K562 (cell line): ENCODE measurements at regions not wholly inside any gene's neighbourhood (a gene's known extent, or its start where the extent isn't known, plus 50 kb on each side); places are given as distances from the start of the nearest gene placed in this dataset.

Experiments
- ATAC-seq: fragments of 200-7000 bp; cut with Tn5 transposase; 3 replicates; pipeline ENCODE4 v1.9.1; 2020; ENCODE audit warnings: moderate library complexity
- BruUV-seq: library from RNA; stranded (reverse); fragments of 400-500 nt; replicated peaks from 2 replicates; lab custom pipeline; 2021; lab: Mats Ljungman, UMichigan
- CTCF ChIA-PET: fragments of 300-600 bp; formaldehyde crosslinking; extraction: SDS; loops from one replicate; lab custom pipeline; 2021; ENCODE audit warnings: low intra/inter-chr PET ratio; lab: Yijun Ruan, JAX
- POLR2A ChIA-PET: fragments of 300-600, 350-650 bp; sonication (Branson Sonifier 250); formaldehyde crosslinking; extraction: SDS; loops from one replicate; lab custom pipeline; 2021; ENCODE audit warnings: antibody characterized with exemption, inconsistent platforms; lab: Yijun Ruan, JAX
- DNase-seq, 4 experiments: peaks; one replicate each; pipeline versions ENCODE4 v3.0.0 to v3.0.0-alpha.2; 2011 to 2018; ENCODE audit warnings: low spot score in 3 of 4, mixed read lengths in 3 of 4; ENCODE audit errors: extremely low read depth in 1 of 4
- FAIRE-seq: peaks from 2 replicates; lab custom pipeline; 2011; peaks lifted over from hg19 to GRCh38; lab: Jason Lieb, UNC
- H2AFZ ChIP-seq: 2 replicates; pipeline ENCODE4 v1.6.0; 2011; ENCODE audit warnings: low read depth, low read length, control low read depth, inconsistent platforms
- H3K27ac ChIP-seq: fragments of 200-600 bp; 3 replicates; pipeline ENCODE4 v1.8.0; 2011; ENCODE audit warnings: low read depth, mild to moderate bottlenecking, control low read depth, inconsistent platforms, low read length, moderate library complexity, mixed read lengths; ENCODE audit errors: extremely low read depth
- H3K27me3 ChIP-seq, 2 experiments: fragments of 300-600 bp in 1 of 2; 2 replicates in 1 of 2; 3 replicates in 1 of 2; pipeline versions ENCODE4 v1.6.0 to v1.8.0; 2011; ENCODE audit warnings: inconsistent platforms in 2 of 2, low read length in 2 of 2, mild to moderate bottlenecking in 1 of 2, mixed read lengths in 1 of 2, moderate library complexity in 1 of 2; ENCODE audit not compliant: control insufficient read depth in 2 of 2, insufficient read depth in 2 of 2
- H3K36me3 ChIP-seq: fragments of 300-600 bp; 3 replicates; pipeline ENCODE4 v1.8.0; 2011; ENCODE audit warnings: mild to moderate bottlenecking, low read length, inconsistent platforms; ENCODE audit not compliant: control insufficient read depth, insufficient read depth
- H3K4me1 ChIP-seq, 2 experiments: fragments of 200-600 bp in 1 of 2; replicated peaks in 1 of 2; 2 replicates in 1 of 2; 3 replicates in 1 of 2; pipeline versions ENCODE4 v1.5.1 to v1.8.0; 2011; ENCODE audit warnings: inconsistent platforms in 2 of 2, low read length in 2 of 2, mild to moderate bottlenecking in 1 of 2, mixed read lengths in 1 of 2, moderate library complexity in 1 of 2; ENCODE audit not compliant: control insufficient read depth in 2 of 2, insufficient read depth in 2 of 2
- H3K4me2 ChIP-seq: 2 replicates; pipeline ENCODE4 v1.6.1; 2011; ENCODE audit warnings: low read length, control low read depth, inconsistent platforms, mixed read lengths; ENCODE audit not compliant: insufficient read depth
- H3K4me3 ChIP-seq: fragments of 200-600 bp; sonication (generic), shearing (Covaris generic); 2 replicates; pipeline ENCODE4 v1.5.1; 2016; ENCODE audit warnings: control low read depth, inconsistent platforms
- H3K79me2 ChIP-seq: fragments of 200-600 bp; 3 replicates; pipeline ENCODE4 v1.8.0; 2011; ENCODE audit warnings: low read length, inconsistent platforms; ENCODE audit not compliant: control insufficient read depth, insufficient read depth
- H3K9ac ChIP-seq, 2 experiments: 2 replicates each; pipeline versions ENCODE4 v1.6.0 to v1.6.1; 2011; ENCODE audit warnings: low read depth in 2 of 2, low read length in 2 of 2, control low read depth in 1 of 2, inconsistent platforms in 1 of 2, mild to moderate bottlenecking in 1 of 2, mixed read lengths in 1 of 2; ENCODE audit not compliant: insufficient read depth in 1 of 2
- H3K9me1 ChIP-seq: one replicate; pipeline ENCODE4 v1.6.0; 2011; ENCODE audit warnings: inconsistent platforms, mild to moderate bottlenecking, low read length, moderate library complexity; ENCODE audit not compliant: control insufficient read depth, insufficient read depth
- H3K9me3 ChIP-seq: replicated peaks from 2 replicates; pipeline ENCODE4 v1.5.1; 2011; ENCODE audit warnings: low read depth, low read length, inconsistent platforms; ENCODE audit not compliant: control insufficient read depth, insufficient read depth
- H4K20me1 ChIP-seq: replicated peaks from 2 replicates; pipeline ENCODE4 v1.6.1; 2011; ENCODE audit warnings: low read length, inconsistent platforms, mixed read lengths; ENCODE audit not compliant: control insufficient read depth, insufficient read depth
- CEBPG ChIP-seq, 3 experiments: fragments of 200-800 bp in 1 of 3; sonication (Bioruptor generic) in 1 of 3; sonication (generic) in 1 of 3; formaldehyde crosslinking in 1 of 3; IDR thresholded peaks in 2 of 3; conservative IDR thresholded peaks in 1 of 3; 2 replicates each; pipeline versions ENCODE4 v1.6.1 to v1.8.0; 2016 to 2022; ENCODE audit warnings: missing compliant biosample characterization in 2 of 3, missing genetic modification characterization in 2 of 3, mild to moderate bottlenecking in 1 of 3, missing genetic modification reagents in 1 of 3
- ERF ChIP-seq: fragments of 450-650 bp; formaldehyde crosslinking; IDR thresholded peaks from 2 replicates; pipeline ENCODE4 v1.4.0; 2020; ENCODE audit warnings: mild to moderate bottlenecking, mixed read lengths
- ESRRB ChIP-seq: fragments of 250-450 bp; sonication (Bioruptor Pico); IDR thresholded peaks from 2 replicates; pipeline ENCODE4 v1.5.0; 2020; ENCODE audit warnings: mild to moderate bottlenecking, moderate library complexity, borderline replicate concordance
- EWSR1 ChIP-seq: fragments of 450-650 bp; IDR thresholded peaks from 2 replicates; pipeline ENCODE4 v1.6.1; 2018; ENCODE audit warnings: borderline replicate concordance, mild to moderate bottlenecking, low read depth, moderate library complexity; ENCODE audit not compliant: partially characterized antibody
- GABPB1 ChIP-seq: sonication (generic); formaldehyde crosslinking; IDR thresholded peaks from 2 replicates; pipeline ENCODE4 v1.8.0; 2022; ENCODE audit warnings: mild to moderate bottlenecking, missing genetic modification reagents
- KAT8 ChIP-seq: fragments of 450-650 bp; IDR thresholded peaks from 2 replicates; pipeline ENCODE4 v1.6.1; 2016; ENCODE audit warnings: low read depth, mild to moderate bottlenecking
- RAD51 ChIP-seq: fragments of 450-650 bp; IDR thresholded peaks from 2 replicates; pipeline ENCODE4 v1.7.1; 2016; ENCODE audit warnings: low read depth, mild to moderate bottlenecking, borderline replicate concordance
- TBL1XR1 ChIP-seq, 2 experiments: IDR thresholded peaks; 2 replicates each; pipeline ENCODE4 v1.6.1; 2012; ENCODE audit warnings: improper control_type of control experiment in 2 of 2, low read length in 2 of 2, mild to moderate bottlenecking in 1 of 2
- ZNF707 ChIP-seq: fragments of 250-450 bp; sonication (Bioruptor Pico); conservative IDR thresholded peaks from 2 replicates; pipeline ENCODE4 v1.8.0; 2022; ENCODE audit warnings: inconsistent platforms, mild to moderate bottlenecking, moderate library complexity
- WGBS: fragments of 100-300 bp; shearing (Covaris generic); methylation state at CpG from one replicate; pipeline ENCODE4 v1.1.6; 2016; ENCODE audit warnings: low coverage, mixed read lengths; ENCODE audit not compliant: insufficient coverage; ENCODE audit errors: missing lambda C conversion rate; 5-methylcytosine and 5-hydroxymethylcytosine counted together
- in situ Hi-C: fragments of 300-500 bp; cut with MboI; formaldehyde crosslinking; loops from 4 replicates; pipeline ENCODE4 v1.15.0; 2018; ENCODE audit warnings: inconsistent platforms, mixed read lengths
- intact Hi-C: fragments of 100-400 bp; cut with micrococcal nuclease; formaldehyde crosslinking; loops from 2 replicates; pipeline ENCODE4 v1.14.2; 2022
- TF ChIP-seq, protein P1 (sequence below): IDR thresholded peaks from 2 replicates; pipeline ENCODE4 v1.6.1; 2014; ENCODE audit warnings: antibody characterized with exemption
- TF ChIP-seq, protein P2 (sequence below), 2 experiments: fragments of 450-650 bp; conservative IDR thresholded peaks; 2 replicates each; pipeline ENCODE4 v1.6.1; 2017; ENCODE audit warnings: mild to moderate bottlenecking in 2 of 2, moderate library complexity in 2 of 2
- TF ChIP-seq, protein P3 (sequence below): fragments of 450-650 bp; formaldehyde crosslinking; IDR thresholded peaks from 2 replicates; pipeline ENCODE4 v1.4.0; 2020; ENCODE audit warnings: mild to moderate bottlenecking, moderate library complexity
- TF ChIP-seq, protein P4 (sequence below), 3 experiments: fragments of 200-800 bp in 1 of 3; fragments of 250-450 bp in 1 of 3; fragments of 450-650 bp in 1 of 3; sonication (Bioruptor Pico) in 1 of 3; sonication (Bioruptor generic) in 1 of 3; formaldehyde crosslinking in 1 of 3; IDR thresholded peaks; 2 replicates each; pipeline versions ENCODE4 v1.6.1 to v1.8.0; 2016 to 2022; ENCODE audit warnings: mild to moderate bottlenecking in 2 of 3, missing genetic modification characterization in 2 of 3, missing compliant biosample characterization in 1 of 3, moderate library complexity in 1 of 3

DNA sequence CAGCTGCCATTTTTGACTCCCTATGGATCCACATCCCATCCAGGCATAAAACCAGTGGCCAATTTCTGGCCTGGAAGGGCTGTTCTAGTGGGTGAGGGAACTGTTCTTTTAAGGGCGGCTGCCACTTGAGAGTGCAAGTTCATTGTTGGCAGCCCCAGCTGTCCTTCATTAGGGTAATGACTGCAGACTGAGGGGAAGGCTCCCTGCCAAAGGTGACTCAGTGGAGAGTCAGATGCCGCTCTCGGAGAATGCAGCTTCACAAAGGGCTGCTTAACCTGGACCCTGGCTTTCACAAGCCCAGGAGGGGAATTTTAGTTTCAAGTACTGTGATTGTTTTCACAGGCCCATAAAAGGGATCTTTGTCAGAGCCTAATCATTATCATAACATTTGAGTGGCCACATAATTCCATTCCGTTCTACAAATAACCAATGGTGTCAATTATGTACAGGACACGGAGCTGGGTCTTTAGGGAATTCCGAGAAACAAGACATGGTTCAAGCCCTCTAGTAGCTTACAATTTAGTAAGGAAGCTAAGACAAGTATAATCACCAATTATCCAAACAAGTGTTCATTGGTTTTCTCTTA lies 235.7 kb downstream of the CDCA7 start:
- H2AFZ ChIP-seq: no peak overlapping the region
- FAIRE-seq: no peak
- no peaks in the 10 kb centered on the region for H3K4me1 ChIP-seq
- no peak overlapping the region for H3K27ac ChIP-seq
- ATAC-seq: no peak
- H3K4me3 ChIP-seq: no peak overlapping the region
- WGBS: 0% methylated on average over 6 of the region's 6 CpGs
- intact Hi-C loops: no loop called here
- TF ChIP-seq ESRRB (CRISPR knock-in tag) (no peak), EWSR1 (no peak), ERF (CRISPR knock-in tag) (no peak), CEBPG (CRISPR knock-in tag; IDR thresholded peaks at IDR 0.05) (no peak), CEBPG (tag; conservative IDR thresholded peaks at IDR 0.05 in 1 of 2, IDR thresholded peaks at IDR 0.05 in 1 of 2) (no peak), ZNF707 (CRISPR knock-in tag) (no peak), KAT8 (no peak), GABPB1 (CRISPR knock-in tag) (no peak), RAD51 (no peak), TBL1XR1 (IDR thresholded peaks at IDR 0.05; ENCODE audit: low read length in 2 of 2) (no peak)
- TF ChIP-seq, protein P1, sequence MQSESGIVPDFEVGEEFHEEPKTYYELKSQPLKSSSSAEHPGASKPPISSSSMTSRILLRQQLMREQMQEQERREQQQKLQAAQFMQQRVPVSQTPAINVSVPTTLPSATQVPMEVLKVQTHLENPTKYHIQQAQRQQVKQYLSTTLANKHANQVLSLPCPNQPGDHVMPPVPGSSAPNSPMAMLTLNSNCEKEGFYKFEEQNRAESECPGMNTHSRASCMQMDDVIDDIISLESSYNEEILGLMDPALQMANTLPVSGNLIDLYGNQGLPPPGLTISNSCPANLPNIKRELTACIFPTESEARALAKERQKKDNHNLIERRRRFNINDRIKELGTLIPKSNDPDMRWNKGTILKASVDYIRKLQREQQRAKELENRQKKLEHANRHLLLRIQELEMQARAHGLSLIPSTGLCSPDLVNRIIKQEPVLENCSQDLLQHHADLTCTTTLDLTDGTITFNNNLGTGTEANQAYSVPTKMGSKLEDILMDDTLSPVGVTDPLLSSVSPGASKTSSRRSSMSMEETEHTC: no peak
- TF ChIP-seq, protein P2, sequence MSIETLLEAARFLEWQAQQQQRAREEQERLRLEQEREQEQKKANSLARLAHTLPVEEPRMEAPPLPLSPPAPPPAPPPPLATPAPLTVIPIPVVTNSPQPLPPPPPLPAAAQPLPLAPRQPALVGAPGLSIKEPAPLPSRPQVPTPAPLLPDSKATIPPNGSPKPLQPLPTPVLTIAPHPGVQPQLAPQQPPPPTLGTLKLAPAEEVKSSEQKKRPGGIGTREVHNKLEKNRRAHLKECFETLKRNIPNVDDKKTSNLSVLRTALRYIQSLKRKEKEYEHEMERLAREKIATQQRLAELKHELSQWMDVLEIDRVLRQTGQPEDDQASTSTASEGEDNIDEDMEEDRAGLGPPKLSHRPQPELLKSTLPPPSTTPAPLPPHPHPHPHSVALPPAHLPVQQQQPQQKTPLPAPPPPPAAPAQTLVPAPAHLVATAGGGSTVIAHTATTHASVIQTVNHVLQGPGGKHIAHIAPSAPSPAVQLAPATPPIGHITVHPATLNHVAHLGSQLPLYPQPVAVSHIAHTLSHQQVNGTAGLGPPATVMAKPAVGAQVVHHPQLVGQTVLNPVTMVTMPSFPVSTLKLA (conservative IDR thresholded peaks at IDR 0.05): no peak
- TF ChIP-seq, protein P3, sequence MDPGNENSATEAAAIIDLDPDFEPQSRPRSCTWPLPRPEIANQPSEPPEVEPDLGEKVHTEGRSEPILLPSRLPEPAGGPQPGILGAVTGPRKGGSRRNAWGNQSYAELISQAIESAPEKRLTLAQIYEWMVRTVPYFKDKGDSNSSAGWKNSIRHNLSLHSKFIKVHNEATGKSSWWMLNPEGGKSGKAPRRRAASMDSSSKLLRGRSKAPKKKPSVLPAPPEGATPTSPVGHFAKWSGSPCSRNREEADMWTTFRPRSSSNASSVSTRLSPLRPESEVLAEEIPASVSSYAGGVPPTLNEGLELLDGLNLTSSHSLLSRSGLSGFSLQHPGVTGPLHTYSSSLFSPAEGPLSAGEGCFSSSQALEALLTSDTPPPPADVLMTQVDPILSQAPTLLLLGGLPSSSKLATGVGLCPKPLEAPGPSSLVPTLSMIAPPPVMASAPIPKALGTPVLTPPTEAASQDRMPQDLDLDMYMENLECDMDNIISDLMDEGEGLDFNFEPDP (CRISPR knock-in tag): no peak
- TF ChIP-seq, protein P4, sequence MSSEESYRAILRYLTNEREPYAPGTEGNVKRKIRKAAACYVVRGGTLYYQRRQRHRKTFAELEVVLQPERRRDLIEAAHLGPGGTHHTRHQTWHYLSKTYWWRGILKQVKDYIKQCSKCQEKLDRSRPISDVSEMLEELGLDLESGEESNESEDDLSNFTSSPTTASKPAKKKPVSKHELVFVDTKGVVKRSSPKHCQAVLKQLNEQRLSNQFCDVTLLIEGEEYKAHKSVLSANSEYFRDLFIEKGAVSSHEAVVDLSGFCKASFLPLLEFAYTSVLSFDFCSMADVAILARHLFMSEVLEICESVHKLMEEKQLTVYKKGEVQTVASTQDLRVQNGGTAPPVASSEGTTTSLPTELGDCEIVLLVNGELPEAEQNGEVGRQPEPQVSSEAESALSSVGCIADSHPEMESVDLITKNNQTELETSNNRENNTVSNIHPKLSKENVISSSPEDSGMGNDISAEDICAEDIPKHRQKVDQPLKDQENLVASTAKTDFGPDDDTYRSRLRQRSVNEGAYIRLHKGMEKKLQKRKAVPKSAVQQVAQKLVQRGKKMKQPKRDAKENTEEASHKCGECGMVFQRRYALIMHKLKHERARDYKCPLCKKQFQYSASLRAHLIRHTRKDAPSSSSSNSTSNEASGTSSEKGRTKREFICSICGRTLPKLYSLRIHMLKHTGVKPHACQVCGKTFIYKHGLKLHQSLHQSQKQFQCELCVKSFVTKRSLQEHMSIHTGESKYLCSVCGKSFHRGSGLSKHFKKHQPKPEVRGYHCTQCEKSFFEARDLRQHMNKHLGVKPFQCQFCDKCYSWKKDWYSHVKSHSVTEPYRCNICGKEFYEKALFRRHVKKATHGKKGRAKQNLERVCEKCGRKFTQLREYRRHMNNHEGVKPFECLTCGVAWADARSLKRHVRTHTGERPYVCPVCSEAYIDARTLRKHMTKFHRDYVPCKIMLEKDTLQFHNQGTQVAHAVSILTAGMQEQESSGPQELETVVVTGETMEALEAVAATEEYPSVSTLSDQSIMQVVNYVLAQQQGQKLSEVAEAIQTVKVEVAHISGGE (CRISPR knock-in tag; IDR thresholded peaks at IDR 0.05): no peak
- CTCF ChIA-PET: no interaction called here
- H3K9ac ChIP-seq: no peak overlapping the region
- H3K27me3 ChIP-seq: peaks cover 9% of the 10 kb centered on the region in 2 experiments; a peak in 4 of 5 replicates
- no peaks in the 10 kb centered on the region for H3K9me1 ChIP-seq
- H3K9me3 ChIP-seq: no peaks in the 10 kb centered on the region
- no peak for DNase-seq
- no TSS peak for BruUV-seq
- H3K79me2 ChIP-seq: no peaks in the 10 kb centered on the region
- no peaks in the 10 kb centered on the region for H3K36me3 ChIP-seq
- H3K4me2 ChIP-seq: no peak overlapping the region
- POLR2A ChIA-PET: interaction anchor here (0.6 to 1.1 kb wide), 4 partner anchors 9 to 130 kb away, joined by 3 to 4 read pairs (median 4); no protein-coding TSS in a partner anchor
- no peaks in the 10 kb centered on the region for H4K20me1 ChIP-seq
- in situ Hi-C loops: no loop called here
